HG02973 (cell line): ENCODE measurements at regions not wholly inside any gene's neighbourhood (a gene's known extent, or its start where the extent isn't known, plus 50 kb on each side); places are given as distances from the start of the nearest gene placed in this dataset.
"Not testable (repeated sequence)": the region's sequence is repeated elsewhere in the genome, so short reads cannot be mapped to it uniquely, and the experiment has no call there.

ENCODE experiments used
- ATAC-seq: cut with Tn5 transposase; IDR thresholded peaks from one replicate; pipeline ENCODE4 v1.9.1; 2021; ENCODE audit warnings: moderate library complexity; ENCODE audit not compliant: unreplicated experiment

DNA sequence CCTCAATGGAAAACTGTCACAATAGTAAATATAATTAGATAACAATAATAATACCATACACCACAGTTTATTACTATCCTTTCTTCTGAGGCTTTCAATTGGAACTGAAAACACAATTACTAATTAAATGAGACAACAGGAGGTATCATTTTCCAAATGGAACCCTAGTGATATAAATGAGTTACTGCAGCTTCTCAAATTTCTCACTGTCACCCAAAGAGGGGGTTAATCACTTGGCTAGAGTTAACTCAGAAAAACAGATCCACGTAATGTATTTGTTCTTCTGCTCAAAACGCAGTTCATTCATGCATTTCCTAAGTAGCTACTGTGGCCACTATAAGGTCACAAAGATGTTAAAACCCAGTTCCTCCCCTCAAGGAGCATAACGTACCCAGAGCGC is 120.9 kb upstream of the FOXN3 start:
- no peak for ATAC-seq

DNA sequence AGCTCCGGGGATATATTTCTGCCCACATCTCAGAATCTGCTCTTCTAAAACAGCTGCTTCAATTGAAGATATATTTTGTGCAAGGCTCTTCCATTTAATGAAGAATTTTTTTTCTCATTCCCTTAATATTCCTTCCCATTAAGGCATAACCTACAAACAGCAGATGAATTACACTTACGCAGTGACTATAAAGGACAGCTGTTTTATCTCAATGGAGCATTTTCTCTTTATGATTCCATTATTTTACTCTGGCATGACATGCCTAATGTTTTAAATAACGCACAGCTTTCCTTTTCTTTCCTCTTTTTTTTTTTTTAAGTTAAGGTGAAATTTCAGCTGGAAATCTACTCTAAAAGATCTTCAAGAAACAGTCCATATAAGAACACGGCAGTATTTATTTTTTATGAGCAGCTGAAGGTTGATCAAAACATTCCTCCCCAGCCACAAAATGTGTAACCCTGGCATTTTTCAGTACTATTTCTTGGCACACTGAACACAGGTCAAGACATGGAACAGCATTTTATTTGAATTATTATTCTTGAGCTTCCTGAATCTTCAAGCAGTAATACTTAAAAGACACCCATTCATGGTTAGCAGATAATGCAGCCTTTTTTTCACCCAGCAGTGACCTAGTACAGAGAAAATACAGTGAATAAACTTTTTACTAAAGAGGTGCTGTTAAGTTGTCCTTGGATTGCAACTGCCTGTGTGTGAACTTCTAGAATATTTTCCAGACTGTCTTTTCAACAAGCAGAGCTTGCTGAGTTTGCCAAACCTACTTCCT is 118.1 kb upstream of the FOXN3 start:
- ATAC-seq = no peak

GRCh38 chr14:89533766-89534165 is 116.7 kb upstream of the FOXN3 start:
- no peak for ATAC-seq

DNA sequence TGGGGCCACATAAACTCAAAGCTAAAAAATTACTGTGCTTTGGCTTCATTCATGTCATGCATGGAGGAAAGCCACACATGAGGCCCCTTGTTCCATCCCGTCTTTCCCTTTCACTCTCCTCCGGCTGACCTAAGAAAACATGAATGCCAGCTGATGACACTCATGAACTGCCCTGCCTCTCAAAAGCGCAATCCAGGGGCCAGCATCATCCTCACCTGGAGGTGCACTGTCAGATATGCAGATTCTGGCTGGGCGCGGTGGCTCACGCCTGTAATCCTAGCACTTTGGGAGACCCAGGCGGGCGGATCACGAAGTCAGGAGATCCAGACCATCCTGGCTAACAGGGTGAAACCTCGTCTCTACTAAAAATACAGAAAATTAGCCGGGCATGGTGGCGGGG is 116.1 kb upstream of the FOXN3 start:
- ATAC-seq = no peak

GRCh38 chr14:89531661-89532335 is 114.8 kb upstream of the FOXN3 start:
- ATAC-seq = no peak

- ATAC-seq = no peak
Observed at GRCh38 chr14:89524990-89525667, 108.1 kb upstream of the FOXN3 start.

GRCh38 chr14:89524412-89524811 is 107.4 kb upstream of the FOXN3 start:
- ATAC-seq = no peak

GRCh38 chr14:89521988-89522387 is 105.0 kb upstream of the FOXN3 start:
- no peak for ATAC-seq

DNA sequence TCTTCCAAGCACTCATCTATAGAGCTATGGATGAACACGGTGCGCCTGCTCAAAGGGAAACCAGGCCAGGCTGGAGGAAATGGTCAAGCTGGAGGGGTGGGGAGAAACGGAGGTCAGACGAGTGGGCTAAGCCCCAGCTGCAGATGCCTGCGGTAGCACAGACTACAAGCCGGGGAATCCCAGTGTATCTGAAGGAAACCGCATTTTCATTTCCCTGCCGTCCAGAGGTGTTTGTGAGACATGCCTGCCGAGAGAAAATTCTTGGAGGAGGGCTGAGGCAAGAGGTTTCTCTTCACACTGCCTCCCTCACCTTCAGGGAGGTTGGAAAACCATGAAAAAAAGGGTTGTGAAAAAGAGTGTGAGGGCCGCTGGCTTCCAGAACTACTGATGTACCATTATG is 102.0 kb upstream of the FOXN3 start:
- no peak for ATAC-seq

DNA sequence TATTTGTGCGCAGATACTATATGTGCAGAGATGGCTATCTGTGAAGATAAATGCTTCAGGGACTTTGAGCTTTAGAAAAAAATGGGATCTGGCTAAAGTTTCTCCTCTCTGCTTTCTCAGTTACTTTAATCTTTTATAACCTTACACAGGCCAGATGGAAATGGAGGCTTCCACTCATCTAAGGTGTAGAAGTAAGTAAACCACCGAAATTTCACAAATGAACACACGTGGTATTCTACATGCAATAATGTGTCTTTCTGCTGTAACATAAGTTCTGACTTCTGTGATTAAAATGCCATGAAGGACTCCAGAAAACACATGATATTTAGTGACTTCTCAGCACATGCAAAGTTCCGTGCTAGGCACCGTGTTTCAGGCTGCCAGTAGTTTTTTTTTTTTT is 99.1 kb upstream of the FOXN3 start:
- ATAC-seq = no peak

GRCh38 chr14:89514601-89515000 is 97.6 kb upstream of the FOXN3 start:
- ATAC-seq = no peak

DNA sequence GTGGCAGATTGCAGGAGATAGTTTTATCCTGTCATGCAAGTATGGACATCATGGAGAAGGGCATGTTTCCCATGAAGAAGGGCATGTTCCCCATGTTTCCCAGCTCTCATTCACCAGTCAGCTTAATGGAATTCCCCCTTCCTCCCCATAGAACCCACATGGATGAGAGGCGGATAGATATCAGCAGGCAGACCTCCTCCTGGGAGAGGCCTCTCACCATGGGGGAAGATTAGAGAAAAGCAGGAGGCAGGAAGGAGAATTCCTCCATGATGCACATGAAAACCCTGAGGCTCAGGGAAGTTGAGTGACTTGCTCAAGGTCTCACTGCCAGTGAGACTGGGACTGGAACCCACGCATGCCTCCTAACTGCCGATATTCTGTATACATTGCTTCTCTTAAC is 92.9 kb upstream of the FOXN3 start:
- ATAC-seq = no peak

DNA sequence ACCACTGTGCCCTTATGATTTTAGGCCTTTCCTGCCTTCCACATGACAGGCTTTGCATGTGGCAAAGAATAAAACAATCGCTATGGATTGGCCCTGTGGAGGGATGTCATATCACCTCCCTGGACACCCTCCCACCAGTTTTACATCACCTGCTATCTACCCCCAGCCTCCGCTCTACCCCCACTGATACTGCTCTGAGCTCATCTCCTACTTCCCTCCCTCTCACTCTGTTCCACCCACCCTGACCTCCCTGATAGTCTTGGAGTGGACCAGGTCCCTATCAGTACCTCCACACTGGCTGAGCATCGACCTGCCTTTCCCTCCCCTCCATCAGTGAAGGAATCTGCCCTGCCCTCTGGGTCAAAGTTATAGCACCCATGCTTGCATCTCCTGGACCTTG is 91.8 kb upstream of the FOXN3 start:
- no peak for ATAC-seq

DNA sequence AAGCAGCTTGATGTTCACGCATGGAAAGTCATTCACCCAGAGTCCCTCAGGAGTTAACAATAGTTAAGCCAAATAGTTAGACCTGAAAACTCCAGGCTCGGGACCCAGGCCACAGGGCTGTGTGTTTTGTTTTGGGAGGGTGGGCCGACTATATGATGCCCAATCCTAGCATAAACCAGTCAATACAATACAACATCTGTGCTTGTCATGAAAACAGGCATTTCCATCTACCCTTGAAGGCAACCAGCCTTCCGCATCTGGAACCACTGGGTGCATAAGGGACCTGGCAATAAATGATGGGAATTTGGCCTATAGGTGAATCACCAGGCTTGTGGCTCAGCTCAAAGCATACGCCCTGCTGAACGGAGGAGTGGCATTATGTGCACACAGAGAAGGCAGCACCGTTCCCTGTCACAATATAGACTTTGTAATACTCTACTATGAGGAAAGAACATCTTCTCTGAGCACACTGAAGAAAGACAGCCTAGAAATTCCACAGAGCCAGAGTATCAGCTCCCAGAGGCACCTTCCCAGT is 91.0 kb upstream of the FOXN3 start:
- no peak for ATAC-seq

GRCh38 chr14:89507521-89507920 is 90.5 kb upstream of the FOXN3 start:
- ATAC-seq = peak; percentile 26

DNA sequence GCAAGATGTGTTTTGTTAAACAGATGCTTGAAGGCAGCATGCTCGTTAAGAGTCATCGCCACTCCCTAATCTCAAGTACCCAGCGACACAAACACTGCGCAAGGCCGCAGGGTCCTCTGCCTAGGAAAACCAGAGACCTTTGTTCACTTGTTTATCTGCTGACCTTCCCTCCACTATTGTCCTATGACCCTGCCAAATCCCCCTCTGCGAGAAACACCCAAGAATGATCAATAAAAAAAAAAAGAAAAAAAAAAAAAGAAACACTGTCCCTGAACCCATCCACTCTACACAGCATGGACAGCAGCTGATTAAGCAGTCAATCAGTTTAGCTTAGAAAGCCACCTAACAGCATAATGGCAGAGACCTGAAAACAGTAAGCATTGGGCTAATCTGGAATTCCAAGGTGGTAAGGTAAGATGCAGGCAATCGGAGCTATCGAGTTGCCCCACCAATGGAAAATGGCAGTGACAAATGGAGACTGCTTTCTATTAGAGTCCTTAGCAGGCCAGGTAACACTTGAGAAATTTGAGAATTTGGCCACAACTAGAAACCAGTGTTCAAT is 89.9 kb upstream of the FOXN3 start:
- ATAC-seq = not testable (repeated sequence)

GRCh38 chr14:89504602-89505313 is 87.7 kb upstream of the FOXN3 start:
- ATAC-seq = peak; percentile 73

- no peak for ATAC-seq
Observed at GRCh38 chr14:89504091-89504490, 87.1 kb upstream of the FOXN3 start.

DNA sequence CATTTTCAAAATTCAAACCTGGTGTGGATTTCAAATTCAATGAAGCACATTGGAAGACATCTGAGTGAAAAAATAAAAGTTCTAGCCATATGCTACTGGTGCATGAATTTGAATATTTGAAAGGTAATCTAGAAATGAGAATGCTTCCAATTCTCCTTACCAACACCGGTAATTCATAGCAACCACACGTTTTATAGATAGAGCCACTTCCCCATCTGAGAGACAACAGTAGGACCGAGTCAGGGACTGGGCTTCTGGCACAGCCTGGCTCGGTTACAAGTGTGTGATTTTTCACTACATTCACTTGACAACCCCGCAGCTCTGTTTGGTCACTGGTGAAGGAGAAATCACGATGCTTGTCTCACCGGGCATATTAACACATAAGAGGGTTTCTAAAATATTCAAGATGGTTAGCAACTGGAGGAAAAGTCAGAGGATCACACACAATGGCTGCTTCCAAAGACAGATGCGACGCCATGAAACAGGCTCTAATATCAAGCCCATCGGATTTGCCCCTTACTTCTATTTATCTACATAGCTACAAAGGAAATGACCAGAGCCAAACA is 86.5 kb upstream of the FOXN3 start:
- ATAC-seq = peak; percentile 52

- ATAC-seq = no peak
Observed at GRCh38 chr14:89502966-89503365, 85.9 kb upstream of the FOXN3 start.
